T-cell (primary cell): ENCODE measurements at regions not wholly inside any gene's neighbourhood (a gene's known extent, or its start where the extent isn't known, plus 50 kb on each side); places are given as distances from the start of the nearest gene placed in this dataset.
A peak's percentile ranks its signal among the peaks of the same experiment; 100 is the strongest.

ENCODE experiments used
- ATAC-seq, 4 experiments: fragments of 200-7000 bp in 3 of 4; fragments of 150-1000 bp in 1 of 4; cut with Tn5 transposase; replicated peaks in 1 of 4; 1 replicate in 3 of 4; 2 replicates in 1 of 4; pipeline ENCODE4 v1.10.0; 2021; ENCODE audit warnings: moderate library complexity in 3 of 4, mild to moderate bottlenecking in 2 of 4, moderate number of reproducible peaks in 1 of 4
- CTCF ChIA-PET, 2 donors: fragments of 300-600 bp; sonication (Branson Sonifier 250); formaldehyde crosslinking; loops; one replicate each; lab custom pipeline; 2022; ENCODE audit warnings: antibody characterized with exemption in 2 of 2; lab: Charles Lee
- POLR2A ChIA-PET, 2 donors: fragments of 300-600 bp; sonication (Branson Sonifier 250); formaldehyde crosslinking; loops; one replicate each; lab custom pipeline; 2022; ENCODE audit warnings: antibody characterized with exemption in 2 of 2; lab: Charles Lee
- DNase-seq, 35 experiments: peaks; one replicate each; pipeline versions ENCODE4 v3.0.0 to v3.0.0-alpha.2; 2013 to 2023
- H3K27ac ChIP-seq: one replicate; pipeline ENCODE4 v1.5.1; 2013; ENCODE audit warnings: low read length
- H3K27me3 ChIP-seq, 2 experiments: replicated peaks in 1 of 2; 1 replicate in 1 of 2; 2 replicates in 1 of 2; pipeline versions ENCODE4 v1.6.1 to v1.7.0; 2013; ENCODE audit warnings: low read length in 1 of 2, mixed read lengths in 1 of 2; ENCODE audit not compliant: control insufficient read depth in 2 of 2, insufficient read depth in 2 of 2; ENCODE audit errors: extremely low read depth in 1 of 2
- H3K36me3 ChIP-seq, 2 donors: 1 replicate in 1 of 2; 2 replicates in 1 of 2; pipeline versions ENCODE4 v1.6.1 to v1.7.0; 2013; ENCODE audit warnings: low read length in 1 of 2; ENCODE audit not compliant: control insufficient read depth in 2 of 2, insufficient read depth in 1 of 2; ENCODE audit errors: extremely low read depth in 1 of 2
- H3K4me1 ChIP-seq, 2 experiments: 1 replicate in 1 of 2; 2 replicates in 1 of 2; pipeline versions ENCODE4 v1.6.1 to v1.7.0; 2013; ENCODE audit warnings: low read length in 2 of 2, mixed read lengths in 1 of 2; ENCODE audit not compliant: insufficient read depth in 2 of 2, control insufficient read depth in 1 of 2; ENCODE audit errors: extremely low read depth in 1 of 2
- H3K4me3 ChIP-seq, 2 donors: 1 replicate in 1 of 2; 2 replicates in 1 of 2; pipeline versions ENCODE4 v1.5.1 to v1.7.0; 2013; ENCODE audit warnings: mild to moderate bottlenecking in 2 of 2, low read length in 1 of 2, moderate library complexity in 1 of 2; ENCODE audit not compliant: control insufficient read depth in 1 of 2; ENCODE audit errors: extremely low read depth in 1 of 2
- H3K9me3 ChIP-seq: 2 replicates; pipeline ENCODE4 v1.7.0; 2013
- H3K27ac Mint-ChIP-seq, 2 donors: one replicate each; pipeline ENCODE4 v1.8.0; 2020 to 2021; ENCODE audit warnings: mild to moderate bottlenecking in 2 of 2, mixed read lengths in 2 of 2
- H3K27me3 Mint-ChIP-seq, 2 donors: one replicate each; pipeline ENCODE4 v1.8.0; 2021 to 2022; ENCODE audit warnings: mixed read lengths in 2 of 2
- H3K36me3 Mint-ChIP-seq: one replicate; pipeline ENCODE4 v1.8.0; 2021; ENCODE audit warnings: mixed read lengths
- H3K4me1 Mint-ChIP-seq, 3 donors: one replicate each; pipeline ENCODE4 v1.8.0; 2020 to 2022; ENCODE audit warnings: mixed read lengths in 3 of 3, mild to moderate bottlenecking in 1 of 3
- H3K4me3 Mint-ChIP-seq, 3 donors: one replicate each; pipeline ENCODE4 v1.8.0; 2020 to 2022; ENCODE audit warnings: mild to moderate bottlenecking in 3 of 3, mixed read lengths in 3 of 3, moderate library complexity in 3 of 3
- H3K9me3 Mint-ChIP-seq, 3 donors: one replicate each; pipeline ENCODE4 v1.8.0; 2020 to 2022; ENCODE audit warnings: mixed read lengths in 3 of 3
- WGBS: methylation state at CpG from one replicate; pipeline ENCODE4 v1.1.5; 2013; ENCODE audit warnings: missing lambda C conversion rate; ENCODE audit not compliant: insufficient coverage; 5-methylcytosine and 5-hydroxymethylcytosine counted together

- Mint-ChIP-seq H3K27ac (no peak overlapping the region), H3K4me3 (no peak overlapping the region), H3K36me3 (no peaks in the 10 kb centered on the region), H3K27me3 (peaks cover 22 to 25% of the 10 kb centered on the region in 2 donors), H3K4me1 (no peaks in the 10 kb centered on the region), H3K9me3 (no peaks in the 10 kb centered on the region)
- WGBS: 60% methylated on average over 2 of the region's 3 CpGs
- Histone ChIP-seq H3K27ac (no peak overlapping the region), H3K9me3 (no peaks in the 10 kb centered on the region), H3K27me3 (peaks cover 0 to 3% of the 10 kb centered on the region in 2 experiments), H3K36me3 (no peaks in the 10 kb centered on the region), H3K4me3 (no peak overlapping the region), H3K4me1 (no peaks in the 10 kb centered on the region)
- ChIA-PET POLR2A (interaction anchor here in 1 of 2 donors (0.5 to 0.7 kb wide), 2 partner anchors 1561 to 1572 kb away, joined by 4 to 5 read pairs; no protein-coding TSS in a partner anchor), CTCF (interaction anchor here (0.6 to 0.7 kb wide), 2 partner anchors 9 to 26 kb away, joined by 3 read pairs; no protein-coding TSS in a partner anchor)
- ATAC-seq (no peak), DNase-seq (no peak)
Measured at GRCh38 chr4:100071506-100071905, 118.8 kb downstream of the DDIT4L start.

- Mint-ChIP-seq H3K36me3 (no peaks in the 10 kb centered on the region), H3K27ac (no peak overlapping the region), H3K27me3 (peaks cover 22 to 28% of the 10 kb centered on the region in 2 donors), H3K4me3 (no peak overlapping the region), H3K4me1 (no peaks in the 10 kb centered on the region), H3K9me3 (no peaks in the 10 kb centered on the region)
- DNase-seq (no peak), ATAC-seq (no peak)
- ChIA-PET CTCF (no interaction called here), POLR2A (no interaction called here)
- peaks cover 0 to 3% of the 10 kb centered on the region in 2 experiments for H3K27me3 ChIP-seq
- H3K4me1 ChIP-seq: no peaks in the 10 kb centered on the region
- H3K36me3 ChIP-seq: no peaks in the 10 kb centered on the region
- H3K4me3 ChIP-seq: no peak overlapping the region
- no peak overlapping the region for H3K27ac ChIP-seq
- WGBS: no CpG with 5 or more reads among the region's 4 CpGs
- H3K9me3 ChIP-seq: no peaks in the 10 kb centered on the region
Measured at GRCh38 chr4:100070868-100071267, 119.4 kb downstream of the DDIT4L start.

DNA sequence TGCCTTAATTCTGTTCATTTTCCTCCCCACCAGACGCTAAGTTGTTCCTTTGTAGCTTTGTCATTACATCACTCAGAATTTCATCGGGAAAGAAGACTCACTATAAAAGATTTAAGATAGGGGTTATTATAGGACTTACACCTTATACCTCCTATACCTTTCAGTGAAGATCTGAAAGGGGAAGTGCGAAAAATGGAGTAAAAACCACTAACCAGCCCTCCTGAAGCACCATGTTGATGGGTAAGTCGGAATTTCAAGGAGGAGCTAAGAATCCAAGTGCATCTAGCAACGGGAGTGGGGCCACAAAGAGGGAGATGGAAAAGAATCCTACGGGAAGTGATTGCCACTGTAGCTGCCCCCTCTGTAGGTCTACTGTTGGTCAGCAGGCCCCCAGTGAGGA is 119.1 kb upstream of the H2AZ1 start:
- ChIA-PET CTCF (no interaction called here), POLR2A (no interaction called here)
- no peaks in the 10 kb centered on the region for H3K36me3 Mint-ChIP-seq
- Histone ChIP-seq H3K4me1 (no peaks in the 10 kb centered on the region), H3K27ac (no peak overlapping the region), H3K9me3 (no peaks in the 10 kb centered on the region), H3K27me3 (peaks cover 0 to 3% of the 10 kb centered on the region in 2 experiments), H3K36me3 (no peaks in the 10 kb centered on the region), H3K4me3 (no peak overlapping the region)
- no peak overlapping the region for H3K27ac Mint-ChIP-seq
- ATAC-seq: no peak
- H3K4me3 Mint-ChIP-seq: no peak overlapping the region
- 86% methylated on average over 2 of the region's 6 CpGs for WGBS
- no peak for DNase-seq
- peaks cover 18 to 23% of the 10 kb centered on the region in 2 donors for H3K27me3 Mint-ChIP-seq
- H3K9me3 Mint-ChIP-seq: no peaks in the 10 kb centered on the region
- no peaks in the 10 kb centered on the region for H3K4me1 Mint-ChIP-seq

DNA sequence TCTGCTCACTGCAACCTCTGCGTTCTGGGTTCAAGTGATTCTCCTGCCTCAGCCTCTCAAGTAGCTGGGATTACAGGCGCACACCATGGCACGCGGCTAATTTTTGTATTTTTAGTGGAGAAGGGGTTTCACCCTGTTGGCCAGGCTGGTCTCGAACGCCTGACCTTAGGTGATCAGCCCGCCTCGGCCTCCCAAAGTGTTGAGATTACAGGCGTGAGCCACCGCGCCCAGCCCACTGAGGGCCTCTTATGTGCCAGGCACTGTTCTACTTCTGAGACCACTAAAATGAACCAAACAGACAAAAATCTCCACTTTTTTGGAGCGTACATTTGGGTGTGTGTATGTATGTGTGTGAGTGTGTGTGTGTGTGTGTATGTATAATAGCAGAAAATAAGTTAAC is 117.2 kb upstream of the H2AZ1 start:
- WGBS: 75% methylated on average over 4 of the region's 12 CpGs
- no peaks in the 10 kb centered on the region for H3K9me3 Mint-ChIP-seq
- ChIA-PET POLR2A (no interaction called here), CTCF (no interaction called here)
- H3K27ac Mint-ChIP-seq: no peak overlapping the region
- no peak for DNase-seq
- H3K4me1 ChIP-seq: no peaks in the 10 kb centered on the region
- no peak overlapping the region for H3K4me3 ChIP-seq
- H3K27me3 Mint-ChIP-seq: peaks cover 18 to 23% of the 10 kb centered on the region in 2 donors
- no peaks in the 10 kb centered on the region for H3K9me3 ChIP-seq
- H3K36me3 Mint-ChIP-seq: no peaks in the 10 kb centered on the region
- H3K27ac ChIP-seq: no peak overlapping the region
- H3K4me3 Mint-ChIP-seq: no peak overlapping the region
- H3K36me3 ChIP-seq: no peaks in the 10 kb centered on the region
- H3K27me3 ChIP-seq: peaks cover 0 to 3% of the 10 kb centered on the region in 2 experiments
- no peaks in the 10 kb centered on the region for H3K4me1 Mint-ChIP-seq
- no peak for ATAC-seq

DNA sequence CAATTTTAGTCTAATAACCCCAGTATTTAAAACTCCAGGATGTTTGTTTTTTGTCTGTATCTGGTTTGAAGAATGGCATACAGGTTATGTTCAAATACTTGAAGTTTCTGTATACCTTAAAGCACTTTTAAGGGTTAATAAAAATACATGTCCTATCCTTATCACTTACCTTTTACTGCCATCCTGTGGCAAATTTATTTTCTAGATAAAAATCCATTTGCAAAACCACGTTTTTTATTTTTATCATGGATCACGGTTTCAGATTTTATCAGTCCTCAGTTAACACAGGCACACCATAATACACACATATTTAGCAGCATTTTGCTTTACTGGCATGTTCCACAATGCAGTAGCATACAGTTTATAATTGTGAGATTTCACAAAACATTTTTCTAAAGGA is 113.3 kb upstream of the H2AZ1 start:
- Histone ChIP-seq H3K4me3 (no peak overlapping the region), H3K27ac (no peak overlapping the region), H3K4me1 (no peaks in the 10 kb centered on the region), H3K27me3 (no peaks in the 10 kb centered on the region), H3K36me3 (no peaks in the 10 kb centered on the region), H3K9me3 (no peaks in the 10 kb centered on the region)
- Mint-ChIP-seq H3K9me3 (no peaks in the 10 kb centered on the region), H3K27ac (no peak overlapping the region), H3K27me3 (peaks cover 15 to 20% of the 10 kb centered on the region in 2 donors), H3K4me3 (no peak overlapping the region), H3K4me1 (no peaks in the 10 kb centered on the region), H3K36me3 (no peaks in the 10 kb centered on the region)
- 0% methylated on average over 2 of the region's 2 CpGs for WGBS
- POLR2A ChIA-PET: no interaction called here
- DNase-seq: peak in 1 of 35 experiments; percentile 25
- CTCF ChIA-PET: no interaction called here
- ATAC-seq: no peak

DNA sequence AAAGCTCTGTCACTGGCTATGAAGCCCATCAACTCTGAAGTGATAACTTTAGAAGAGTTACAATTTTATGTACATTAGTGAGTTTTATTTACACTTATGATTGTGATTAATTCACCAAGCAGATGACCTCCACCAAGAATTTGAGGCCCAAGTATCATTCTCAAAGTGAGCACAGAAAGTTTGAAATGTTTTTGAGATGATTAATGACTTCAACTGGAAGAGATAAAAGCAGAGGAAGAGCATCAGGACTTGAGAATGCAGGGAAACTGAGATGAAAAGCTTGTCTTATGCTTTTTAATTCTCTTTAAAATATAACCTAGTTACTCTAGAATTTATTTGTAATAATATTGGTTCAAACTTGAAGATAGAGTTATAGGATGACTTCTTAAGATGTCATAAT is 112.8 kb upstream of the H2AZ1 start:
- H3K4me3 ChIP-seq: no peak overlapping the region
- POLR2A ChIA-PET: no interaction called here
- no peaks in the 10 kb centered on the region for H3K36me3 Mint-ChIP-seq
- no peak overlapping the region for H3K27ac Mint-ChIP-seq
- no peak overlapping the region for H3K27ac ChIP-seq
- no peaks in the 10 kb centered on the region for H3K27me3 ChIP-seq
- CTCF ChIA-PET: no interaction called here
- H3K4me1 ChIP-seq: no peaks in the 10 kb centered on the region
- DNase-seq (no peak), ATAC-seq (no peak)
- H3K27me3 Mint-ChIP-seq: peaks cover 13 to 16% of the 10 kb centered on the region in 2 donors
- H3K4me1 Mint-ChIP-seq: no peaks in the 10 kb centered on the region
- H3K9me3 ChIP-seq: no peaks in the 10 kb centered on the region
- H3K9me3 Mint-ChIP-seq: no peaks in the 10 kb centered on the region
- H3K4me3 Mint-ChIP-seq: no peak overlapping the region
- H3K36me3 ChIP-seq: no peaks in the 10 kb centered on the region

- H3K27me3 ChIP-seq: no peaks in the 10 kb centered on the region
- ATAC-seq (no peak), DNase-seq (no peak)
- Mint-ChIP-seq H3K4me3 (no peak overlapping the region), H3K27me3 (peaks cover 7 to 13% of the 10 kb centered on the region in 2 donors), H3K4me1 (no peaks in the 10 kb centered on the region), H3K9me3 (no peaks in the 10 kb centered on the region), H3K27ac (no peak overlapping the region), H3K36me3 (no peaks in the 10 kb centered on the region)
- 100% methylated on average over 1 of the region's 2 CpGs for WGBS
- no peaks in the 10 kb centered on the region for H3K4me1 ChIP-seq
- no peaks in the 10 kb centered on the region for H3K9me3 ChIP-seq
- H3K27ac ChIP-seq: no peak overlapping the region
- ChIA-PET CTCF (no interaction called here), POLR2A (no interaction called here)
- H3K4me3 ChIP-seq: no peak overlapping the region
- H3K36me3 ChIP-seq: no peaks in the 10 kb centered on the region
Measured at GRCh38 chr4:100061835-100062234, 111.8 kb upstream of the H2AZ1 start.
